AG09309 (cell line): ENCODE measurements at regions not wholly inside any gene's neighbourhood (a gene's known extent, or its start where the extent isn't known, plus 50 kb on each side); places are given as distances from the start of the nearest gene placed in this dataset.

Experiments
- DNase-seq: peaks from one replicate; pipeline ENCODE4 v3.0.0-alpha.2; 2010; ENCODE audit warnings: low read depth
- H3K4me3 ChIP-seq: 2 replicates; pipeline ENCODE4 v1.5.1; 2011; ENCODE audit warnings: mild to moderate bottlenecking, low read depth, low read length, moderate library complexity; ENCODE audit not compliant: control insufficient read depth
- TF ChIP-seq, protein P1 (sequence below): IDR thresholded peaks from 2 replicates; pipeline ENCODE4 v1.5.1; 2011; ENCODE audit warnings: mild to moderate bottlenecking, low read depth, low read length, inconsistent platforms; ENCODE audit not compliant: insufficient read depth, control insufficient read depth; ENCODE audit errors: missing control alignments

DNA sequence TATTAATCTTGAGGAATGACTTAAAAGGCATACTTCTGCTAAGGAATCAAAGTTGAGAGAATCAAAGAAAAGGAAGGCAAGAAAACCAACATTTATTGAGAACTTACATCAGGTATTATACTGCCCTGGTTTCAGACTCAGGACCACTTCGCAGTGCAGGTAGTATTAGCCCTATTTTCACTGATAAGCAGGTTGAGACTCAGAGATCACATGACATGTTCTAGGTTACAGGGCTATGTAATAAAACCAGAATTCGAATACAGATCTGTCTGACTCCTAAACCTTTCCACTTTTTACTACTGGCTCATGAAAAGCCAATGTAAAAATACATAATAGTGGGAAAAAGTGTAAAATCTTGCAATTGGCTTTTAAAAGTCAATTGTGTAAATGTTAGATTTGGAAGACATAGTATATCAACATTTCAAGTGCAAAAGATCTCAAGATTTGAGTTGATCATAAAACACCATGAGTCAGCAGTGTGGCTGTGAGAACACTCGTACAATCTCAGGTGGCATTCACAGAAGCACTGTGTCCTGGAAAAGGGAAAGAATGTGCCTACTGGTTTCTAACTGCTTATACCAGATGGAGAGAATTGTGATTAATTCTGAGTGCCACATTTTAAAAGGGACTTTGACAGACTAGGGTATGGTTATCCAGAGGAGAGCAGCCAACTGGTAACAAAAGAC is 195.8 kb upstream of the MKLN1 start:
- H3K4me3 ChIP-seq = no peak overlapping the region
- TF ChIP-seq, protein P1, sequence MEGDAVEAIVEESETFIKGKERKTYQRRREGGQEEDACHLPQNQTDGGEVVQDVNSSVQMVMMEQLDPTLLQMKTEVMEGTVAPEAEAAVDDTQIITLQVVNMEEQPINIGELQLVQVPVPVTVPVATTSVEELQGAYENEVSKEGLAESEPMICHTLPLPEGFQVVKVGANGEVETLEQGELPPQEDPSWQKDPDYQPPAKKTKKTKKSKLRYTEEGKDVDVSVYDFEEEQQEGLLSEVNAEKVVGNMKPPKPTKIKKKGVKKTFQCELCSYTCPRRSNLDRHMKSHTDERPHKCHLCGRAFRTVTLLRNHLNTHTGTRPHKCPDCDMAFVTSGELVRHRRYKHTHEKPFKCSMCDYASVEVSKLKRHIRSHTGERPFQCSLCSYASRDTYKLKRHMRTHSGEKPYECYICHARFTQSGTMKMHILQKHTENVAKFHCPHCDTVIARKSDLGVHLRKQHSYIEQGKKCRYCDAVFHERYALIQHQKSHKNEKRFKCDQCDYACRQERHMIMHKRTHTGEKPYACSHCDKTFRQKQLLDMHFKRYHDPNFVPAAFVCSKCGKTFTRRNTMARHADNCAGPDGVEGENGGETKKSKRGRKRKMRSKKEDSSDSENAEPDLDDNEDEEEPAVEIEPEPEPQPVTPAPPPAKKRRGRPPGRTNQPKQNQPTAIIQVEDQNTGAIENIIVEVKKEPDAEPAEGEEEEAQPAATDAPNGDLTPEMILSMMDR = no peak
- no peak for DNase-seq

DNA sequence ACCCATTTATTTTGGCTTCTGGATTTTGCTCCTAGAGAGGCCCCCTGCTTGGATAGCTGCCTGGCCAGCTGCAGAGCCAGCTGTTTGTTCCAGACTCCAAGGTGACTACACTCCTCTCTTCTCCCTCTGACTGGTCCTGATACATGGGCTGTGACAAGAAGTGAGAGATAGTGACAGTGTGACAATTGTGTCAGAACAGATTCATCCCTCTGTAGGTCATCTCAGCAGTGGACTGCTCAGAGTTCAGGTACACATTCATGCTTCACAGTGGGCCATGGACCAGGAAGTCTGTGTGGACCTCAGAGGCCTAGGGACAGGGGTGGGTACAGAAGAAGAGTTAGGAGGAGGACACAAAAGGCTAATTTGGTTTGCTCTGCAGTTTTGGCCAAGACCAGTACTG is 188.2 kb upstream of the MKLN1 start:
- H3K4me3 ChIP-seq = no peak overlapping the region
- no peak for DNase-seq
- TF ChIP-seq, protein P1 = no peak

DNA sequence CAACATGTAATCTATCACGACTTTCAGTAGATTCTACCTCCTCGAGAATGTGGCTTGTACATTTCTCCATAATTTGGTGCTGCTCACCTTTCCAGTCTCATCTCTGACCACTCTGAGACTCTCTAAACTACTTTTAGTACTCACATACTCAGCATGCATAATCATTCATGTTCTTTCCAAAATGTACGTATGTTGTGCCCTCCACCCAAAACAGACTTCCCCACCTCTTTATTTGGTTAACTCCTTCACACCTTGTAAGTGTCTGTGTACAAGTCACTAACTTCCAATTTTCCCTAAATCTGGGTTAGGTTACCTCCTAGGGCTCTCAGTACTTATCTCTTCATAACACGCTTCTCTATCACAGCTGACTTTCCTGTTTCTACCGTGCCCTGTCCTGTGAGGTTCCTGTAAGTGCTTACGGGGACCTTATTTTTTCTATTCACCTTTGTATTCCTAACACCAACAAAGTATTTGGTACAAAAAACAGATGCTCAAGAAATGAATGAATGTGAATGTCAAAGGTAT is 186.2 kb upstream of the MKLN1 start:
- TF ChIP-seq, protein P1 = no peak
- DNase-seq = no peak
- no peak overlapping the region for H3K4me3 ChIP-seq

DNA sequence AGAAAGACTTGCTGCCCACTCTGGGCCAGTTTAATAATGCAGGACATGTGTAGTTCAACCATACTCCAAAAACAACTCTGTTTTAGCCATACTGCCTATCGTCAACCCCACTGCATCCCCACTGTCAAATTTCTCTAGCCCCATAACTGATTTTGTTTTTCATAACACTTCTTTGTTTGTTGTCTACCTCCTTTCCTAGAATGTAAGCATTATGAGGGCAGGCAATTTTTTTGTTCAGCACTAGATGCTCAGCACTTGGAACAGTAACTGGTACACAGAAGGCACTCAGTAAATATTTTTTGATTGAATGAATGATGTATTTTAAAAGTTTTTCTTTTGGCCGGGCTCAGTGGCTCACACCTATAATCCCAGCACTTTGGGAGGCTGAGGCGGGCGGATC is 183.8 kb upstream of the MKLN1 start:
- DNase-seq = no peak
- no peak overlapping the region for H3K4me3 ChIP-seq
- TF ChIP-seq, protein P1 = no peak

DNA sequence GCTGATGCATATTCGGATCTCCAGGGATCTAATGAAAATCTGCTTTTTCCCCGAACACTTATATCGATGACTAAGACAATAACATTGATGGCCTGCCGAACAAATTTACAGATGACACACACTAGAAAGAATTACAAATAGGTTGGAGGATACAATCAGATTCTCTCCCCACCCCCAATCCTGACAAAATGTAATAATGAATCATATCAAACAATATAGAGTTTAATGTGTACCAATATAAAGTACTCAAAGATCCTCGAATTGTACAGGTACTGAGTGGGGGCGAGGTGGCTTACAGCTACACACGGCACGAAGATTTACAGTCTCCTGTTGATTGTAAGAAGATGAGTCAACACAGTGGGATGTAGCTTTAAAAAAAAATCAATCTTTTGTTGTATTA is 182.7 kb upstream of the MKLN1 start:
- TF ChIP-seq, protein P1 = no peak
- DNase-seq = no peak
- H3K4me3 ChIP-seq = no peak overlapping the region

DNA sequence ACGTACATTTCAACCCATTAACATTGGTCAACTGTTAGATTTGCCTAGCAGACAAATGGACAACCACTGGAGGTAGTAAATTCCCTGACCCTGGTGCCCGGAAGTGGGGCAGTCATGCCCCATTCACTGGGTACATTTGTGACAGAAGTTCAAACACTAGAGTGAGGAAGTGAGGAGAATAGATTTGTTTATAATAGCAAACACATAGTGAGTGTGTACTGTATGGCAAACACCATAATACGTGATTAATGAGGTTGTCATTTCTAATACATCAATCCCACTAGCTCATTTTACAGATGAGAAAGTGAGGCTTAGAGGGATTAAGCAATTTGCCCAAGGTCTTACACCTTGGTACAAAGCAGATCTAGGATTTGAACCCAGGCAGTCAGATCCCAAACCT is 181.9 kb upstream of the MKLN1 start:
- no peak overlapping the region for H3K4me3 ChIP-seq
- TF ChIP-seq, protein P1 = no peak
- DNase-seq = no peak

DNA sequence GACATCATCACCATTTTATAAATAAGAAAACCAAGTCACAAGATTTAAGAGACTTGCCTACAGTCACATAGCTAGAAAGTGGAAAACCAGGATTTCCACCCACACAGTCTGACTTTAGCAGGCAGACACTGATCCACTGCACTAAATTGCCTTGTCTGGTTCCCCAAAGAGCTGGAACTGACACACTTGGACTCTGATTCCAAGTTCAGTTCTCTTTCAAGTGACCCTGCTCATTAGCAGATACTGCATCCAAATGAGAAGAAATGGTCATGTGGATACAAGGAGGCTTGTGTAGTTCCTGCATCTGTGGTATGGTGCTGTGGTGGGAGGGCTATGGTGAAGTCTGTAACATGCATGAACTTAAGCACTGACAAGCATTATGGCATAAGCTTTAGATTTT is 180.1 kb upstream of the MKLN1 start:
- TF ChIP-seq, protein P1 = no peak
- H3K4me3 ChIP-seq = no peak overlapping the region
- no peak for DNase-seq
